BLaER1 treated with 17β-estradiol and CSF1 and Interleukin-3, amounts not matched to agents 10 nM and 100 nM (cell line): ENCODE measurements at regions not wholly inside any gene's neighbourhood (a gene's known extent, or its start where the extent isn't known, plus 50 kb on each side); places are given as distances from the start of the nearest gene placed in this dataset.
A peak's percentile ranks its signal among the peaks of the same experiment; 100 is the strongest.

ENCODE experiments used
- H3K27ac ChIP-seq, 11 experiments: shearing (Covaris generic); formaldehyde crosslinking; 2 replicates each; pipeline ENCODE4 v1.8.1; 2022
- H3K27me3 ChIP-seq, 11 experiments: shearing (Covaris generic); formaldehyde crosslinking; 2 replicates each; pipeline ENCODE4 v1.8.1; 2022
- H3K36me3 ChIP-seq, 11 experiments: shearing (Covaris generic); formaldehyde crosslinking; 2 replicates each; pipeline ENCODE4 v1.8.1; 2022
- H3K4me1 ChIP-seq, 10 experiments: shearing (Covaris generic); formaldehyde crosslinking; 2 replicates each; pipeline ENCODE4 v1.8.1; 2022
- H3K4me2 ChIP-seq, 11 experiments: shearing (Covaris generic); formaldehyde crosslinking; 2 replicates each; pipeline ENCODE4 v1.8.1; 2022
- H3K4me3 ChIP-seq, 10 experiments: shearing (Covaris generic); formaldehyde crosslinking; 2 replicates each; pipeline ENCODE4 v1.8.1; 2022
- H3K9ac ChIP-seq, 11 experiments: shearing (Covaris generic); formaldehyde crosslinking; 2 replicates each; pipeline ENCODE4 v1.8.1; 2022
- H3K9me3 ChIP-seq, 11 experiments: shearing (Covaris generic); formaldehyde crosslinking; replicated peaks in 1 of 11; 2 replicates each; pipeline ENCODE4 v1.8.1; 2022
- H4K20me1 ChIP-seq, 11 experiments: shearing (Covaris generic); formaldehyde crosslinking; 2 replicates each; pipeline ENCODE4 v1.8.1; 2022
- Cebpa-rat ChIP-seq, 11 experiments: shearing (Covaris generic); IDR thresholded peaks; 2 replicates each; pipeline ENCODE4 v1.8.1; 2022

GRCh38 chr9:2261421-2262103 lies 246.4 kb downstream of the SMARCA2 start:
- Histone ChIP-seq H3K4me2 (peak overlapping the region; percentile 51 to 86 (median 71); a peak in 18 of 22 replicates), H3K9ac (peak overlapping the region in 9 of 11 experiments; percentile 12 to 73 (median 61); a peak in 16 of 22 replicates), H3K4me3 (no peak overlapping the region), H3K36me3 (no peaks in the 10 kb centered on the region), H3K27ac (peak overlapping the region in 9 of 11 experiments; percentile 44 to 84 (median 77); a peak in 18 of 22 replicates), H3K27me3 (no peaks in the 10 kb centered on the region), H3K4me1 (peaks cover 47 to 93% (median 87%) of the 10 kb centered on the region in 10 experiments), H4K20me1 (no peaks in the 10 kb centered on the region), H3K9me3 (peaks cover 0 to 22% (median 9%) of the 10 kb centered on the region in 11 experiments; a peak in 10 of 22 replicates)
- no peak for TF ChIP-seq Cebpa-rat (IDR thresholded peaks at IDR 0.05)

GRCh38 chr9:2262386-2263071 lies 247.4 kb downstream of the SMARCA2 start:
- Histone ChIP-seq H4K20me1 (no peaks in the 10 kb centered on the region), H3K4me3 (no peak overlapping the region), H3K4me1 (peaks cover 39 to 93% (median 85%) of the 10 kb centered on the region in 10 experiments), H3K27ac (peak overlapping the region in 8 of 11 experiments; percentile 42 to 84 (median 68); a peak in 16 of 22 replicates), H3K36me3 (no peaks in the 10 kb centered on the region), H3K27me3 (no peaks in the 10 kb centered on the region), H3K9ac (peak overlapping the region in 8 of 11 experiments; percentile 7 to 43 (median 27); a peak in 9 of 22 replicates), H3K4me2 (peak overlapping the region; percentile 55 to 86 (median 73)), H3K9me3 (peaks cover 0 to 22% (median 9%) of the 10 kb centered on the region in 11 experiments; a peak in 10 of 22 replicates)
- no peak for TF ChIP-seq Cebpa-rat (IDR thresholded peaks at IDR 0.05)

DNA sequence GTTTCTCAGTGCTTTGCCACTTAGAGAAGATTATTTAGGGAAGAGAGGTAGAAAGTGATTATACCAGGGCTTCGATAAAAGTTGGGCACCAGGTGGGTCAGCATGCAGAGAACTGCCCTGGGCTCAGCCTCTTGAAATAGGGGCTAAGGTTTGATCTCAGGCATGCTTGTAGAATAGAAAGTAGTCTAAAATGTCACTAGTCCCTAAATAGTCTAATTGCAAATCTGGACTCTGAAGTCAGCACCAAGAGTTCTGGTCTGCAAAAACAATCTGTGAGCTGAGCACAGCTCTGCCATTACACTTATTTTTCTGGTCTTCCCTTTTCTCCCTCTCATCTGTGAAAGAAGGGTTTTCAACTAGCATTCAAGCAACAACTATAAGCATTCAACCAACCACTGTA lies 248.0 kb downstream of the SMARCA2 start:
- Histone ChIP-seq H4K20me1 (no peaks in the 10 kb centered on the region), H3K4me2 (peak overlapping the region; percentile 55 to 86 (median 73)), H3K9me3 (peaks cover 0 to 22% (median 9%) of the 10 kb centered on the region in 11 experiments; a peak in 10 of 22 replicates), H3K27me3 (no peaks in the 10 kb centered on the region), H3K27ac (peak overlapping the region in 9 of 11 experiments; percentile 5 to 84 (median 60); a peak in 16 of 22 replicates), H3K4me3 (no peak overlapping the region), H3K36me3 (no peaks in the 10 kb centered on the region), H3K9ac (peak overlapping the region in 9 of 11 experiments; percentile 7 to 43 (median 29); a peak in 10 of 22 replicates), H3K4me1 (peaks cover 37 to 93% (median 85%) of the 10 kb centered on the region in 10 experiments)
- no peak for TF ChIP-seq Cebpa-rat (IDR thresholded peaks at IDR 0.05)

- Histone ChIP-seq H4K20me1 (no peaks in the 10 kb centered on the region), H3K9me3 (peaks cover 0 to 22% (median 9%) of the 10 kb centered on the region in 11 experiments; a peak in 10 of 22 replicates), H3K4me3 (peak overlapping the region in 2 of 10 experiments; percentile 22 to 24; a peak in 2 of 20 replicates), H3K4me1 (peaks cover 37 to 93% (median 82%) of the 10 kb centered on the region in 10 experiments), H3K27ac (peak overlapping the region in 9 of 11 experiments; percentile 10 to 84 (median 60); a peak in 14 of 22 replicates), H3K4me2 (peak overlapping the region; percentile 55 to 86 (median 73)), H3K27me3 (no peaks in the 10 kb centered on the region), H3K36me3 (no peaks in the 10 kb centered on the region), H3K9ac (peak overlapping the region in 3 of 11 experiments; percentile 25 to 37 (median 29); a peak in 5 of 22 replicates)
- TF ChIP-seq Cebpa-rat (IDR thresholded peaks at IDR 0.05): no peak
Observed at GRCh38 chr9:2263665-2264064, 248.5 kb downstream of the SMARCA2 start.

GRCh38 chr9:2264081-2264480 lies 248.9 kb downstream of the SMARCA2 start:
- TF ChIP-seq Cebpa-rat (IDR thresholded peaks at IDR 0.05): no peak
- Histone ChIP-seq H3K9me3 (peaks cover 0 to 24% (median 12%) of the 10 kb centered on the region in 11 experiments; a peak in 10 of 22 replicates), H3K27me3 (no peaks in the 10 kb centered on the region), H3K36me3 (no peaks in the 10 kb centered on the region), H3K4me1 (peaks cover 37 to 93% (median 80%) of the 10 kb centered on the region in 10 experiments), H3K9ac (peak overlapping the region in 3 of 11 experiments; percentile 23 to 29 (median 24); a peak in 4 of 22 replicates), H4K20me1 (no peaks in the 10 kb centered on the region), H3K27ac (peak overlapping the region in 9 of 11 experiments; percentile 10 to 77 (median 56); a peak in 14 of 22 replicates), H3K4me3 (peak overlapping the region in 2 of 10 experiments; percentile 22 to 24; a peak in 2 of 20 replicates), H3K4me2 (peak overlapping the region; percentile 55 to 86 (median 73); a peak in 21 of 22 replicates)

DNA sequence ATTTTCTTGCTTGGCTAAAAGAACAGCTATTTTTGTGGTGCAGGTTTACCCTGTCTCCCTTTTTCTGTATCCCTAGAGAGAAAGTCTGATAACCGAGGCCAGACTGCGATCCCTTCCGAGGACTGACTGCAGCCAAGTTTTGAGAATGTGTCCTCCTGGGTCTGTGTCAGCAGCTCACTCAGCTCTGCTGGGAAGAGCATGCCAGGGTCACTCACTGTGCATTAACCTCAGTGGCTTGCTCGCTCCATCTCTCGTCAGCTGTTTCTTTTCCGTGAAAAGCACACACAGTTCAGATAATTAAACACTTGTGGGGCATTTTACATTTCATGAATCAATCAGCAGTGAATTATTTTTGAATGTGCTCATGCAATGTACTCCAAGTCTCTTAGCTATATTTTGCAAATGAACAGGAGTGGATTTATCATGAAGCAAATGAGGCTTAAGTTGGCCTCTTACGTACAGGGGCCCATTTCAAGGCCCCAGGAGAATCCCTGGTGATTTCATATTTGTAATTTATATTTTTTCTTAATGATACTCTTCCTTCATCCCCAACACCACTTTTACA lies 252.1 kb downstream of the SMARCA2 start:
- peaks cover 31 to 87% (median 74%) of the 10 kb centered on the region in 10 experiments for H3K4me1 ChIP-seq
- H3K4me3 ChIP-seq: no peak overlapping the region

DNA sequence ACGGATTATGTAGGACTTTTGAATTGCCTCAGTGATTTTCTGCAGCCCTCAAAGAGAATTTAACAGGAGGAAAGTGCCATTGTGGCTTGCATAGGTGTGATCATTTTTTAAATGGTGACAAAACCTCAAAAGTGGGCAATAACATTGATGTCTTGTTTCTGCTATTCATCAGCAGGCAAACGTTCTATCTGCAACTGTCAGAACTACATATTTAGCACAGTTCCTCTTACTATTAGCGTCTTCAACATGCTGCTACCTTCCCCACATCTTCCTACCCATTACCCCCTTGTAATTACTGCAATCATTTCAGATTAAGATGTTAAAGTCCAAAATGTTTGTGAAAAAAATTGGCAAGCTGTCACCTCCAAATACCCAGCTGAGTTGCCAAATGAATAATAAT lies 254.6 kb downstream of the SMARCA2 start:
- Histone ChIP-seq H3K4me3 (no peak overlapping the region), H3K4me1 (peaks cover 8 to 64% (median 53%) of the 10 kb centered on the region in 10 experiments), H3K27ac (peak overlapping the region in 4 of 11 experiments; percentile 29 to 65 (median 58); a peak in 7 of 22 replicates), H3K27me3 (no peaks in the 10 kb centered on the region), H3K9me3 (peaks cover 0 to 42% (median 21%) of the 10 kb centered on the region in 11 experiments; a peak in 16 of 22 replicates), H3K9ac (no peak overlapping the region), H3K36me3 (no peaks in the 10 kb centered on the region; a peak in 1 of 22 replicates), H3K4me2 (peak overlapping the region in 8 of 11 experiments; percentile 2 to 56 (median 45); a peak in 12 of 22 replicates), H4K20me1 (no peaks in the 10 kb centered on the region)
- TF ChIP-seq Cebpa-rat (IDR thresholded peaks at IDR 0.05): no peak

More for the DNA sequence above, 252.1 kb downstream of the SMARCA2 start:
- TF ChIP-seq Cebpa-rat (IDR thresholded peaks at IDR 0.05): no peak
- 0 out of 22 replicates have a peak overlapping the region, but pooled peaks of 1 of the 11 experiments have one; percentile 3 for H3K9ac ChIP-seq
- H3K4me2 ChIP-seq: peak overlapping the region in 7 of 11 experiments; percentile 3 to 36 (median 14); a peak in 6 of 22 replicates
- no peaks in the 10 kb centered on the region for H3K27me3 ChIP-seq
- H4K20me1 ChIP-seq: no peaks in the 10 kb centered on the region
- peaks cover 0 to 45% (median 20%) of the 10 kb centered on the region in 11 experiments; a peak in 16 of 22 replicates for H3K9me3 ChIP-seq
- no peaks in the 10 kb centered on the region; a peak in 1 of 22 replicates for H3K36me3 ChIP-seq
- H3K27ac ChIP-seq: peak overlapping the region in 1 of 11 experiments; percentile 30; a peak in 3 of 22 replicates

DNA sequence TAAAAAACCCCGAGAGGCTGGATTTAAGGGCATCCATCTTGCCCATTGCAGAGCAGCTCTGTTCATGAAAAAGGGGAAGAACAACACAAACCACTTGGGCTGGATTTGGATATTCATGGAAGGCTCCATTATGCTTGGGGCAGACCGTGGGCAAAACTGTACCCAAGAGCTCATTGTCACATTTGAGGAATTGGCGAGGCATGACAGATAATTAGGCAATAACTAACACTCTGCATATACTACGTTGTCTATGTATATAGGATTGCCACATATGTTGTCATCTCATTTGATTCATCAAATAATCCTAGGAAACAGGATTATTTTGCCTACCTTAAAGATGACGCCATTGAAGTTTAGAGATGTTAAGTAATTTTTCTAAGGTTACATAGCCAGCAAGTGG lies 255.4 kb downstream of the SMARCA2 start:
- H3K27ac ChIP-seq: peak overlapping the region in 9 of 11 experiments; percentile 28 to 65 (median 56); a peak in 16 of 22 replicates
- H3K4me1 ChIP-seq: peaks cover 8 to 61% (median 51%) of the 10 kb centered on the region in 10 experiments
- peaks cover 0 to 36% (median 20%) of the 10 kb centered on the region in 11 experiments; a peak in 15 of 22 replicates for H3K9me3 ChIP-seq
- no peaks in the 10 kb centered on the region for H4K20me1 ChIP-seq
- no peaks in the 10 kb centered on the region; a peak in 1 of 22 replicates for H3K36me3 ChIP-seq
- TF ChIP-seq Cebpa-rat (IDR thresholded peaks at IDR 0.05): peak in 1 of 11 experiments; percentile 26; a peak in 1 of 22 replicates
- peak overlapping the region; percentile 13 to 56 (median 40); a peak in 17 of 22 replicates for H3K4me2 ChIP-seq
- H3K4me3 ChIP-seq: no peak overlapping the region
- H3K27me3 ChIP-seq: no peaks in the 10 kb centered on the region
- H3K9ac ChIP-seq: no peak overlapping the region
